AG04450 (cell line): ENCODE measurements at regions not wholly inside any gene's neighbourhood (a gene's known extent, or its start where the extent isn't known, plus 50 kb on each side); places are given as distances from the start of the nearest gene placed in this dataset.

ENCODE experiments used
- CTCF ChIA-PET: fragments of 300-600, 350-600 bp; formaldehyde crosslinking; extraction: SDS; loops from one replicate; lab custom pipeline; 2022; ENCODE audit warnings: antibody characterized with exemption, inconsistent platforms; lab: Charles Lee
- POLR2A ChIA-PET: fragments of 350-600 bp; formaldehyde crosslinking; extraction: SDS; loops from one replicate; lab custom pipeline; 2021; ENCODE audit warnings: antibody characterized with exemption, inconsistent platforms; lab: Yijun Ruan, JAX
- DNase-seq: peaks from one replicate; pipeline ENCODE4 v3.0.0-alpha.2; 2011; ENCODE audit warnings: low read depth, low spot score
- H3K27ac ChIP-seq: one replicate; pipeline ENCODE4 v1.5.1; 2012; ENCODE audit warnings: low read depth, low read length, control low read depth
- H3K27me3 ChIP-seq: one replicate; pipeline ENCODE4 v1.6.0; 2012; ENCODE audit warnings: low read length; ENCODE audit not compliant: control insufficient read depth, insufficient read depth
- H3K4me3 ChIP-seq: 2 replicates; pipeline ENCODE4 v1.5.1; 2011; ENCODE audit warnings: mild to moderate bottlenecking, low read depth, low read length, control low read depth
- H3K9me3 ChIP-seq: 2 replicates; pipeline ENCODE4 v1.5.1; 2012; ENCODE audit warnings: low read length; ENCODE audit not compliant: control insufficient read depth, insufficient read depth
- CTCF ChIP-seq: IDR thresholded peaks from 2 replicates; pipeline ENCODE4 v1.5.1; 2011; ENCODE audit warnings: low read depth, low read length, control low read depth, inconsistent platforms

- ChIA-PET CTCF (no interaction called here), POLR2A (no interaction called here)
- TF ChIP-seq CTCF, result no peak
- H3K27me3 ChIP-seq, result no peaks in the 10 kb centered on the region
- H3K27ac ChIP-seq, result no peak overlapping the region
- no peak for DNase-seq
- H3K9me3 ChIP-seq, result no peaks in the 10 kb centered on the region; the same call in 1 of the 2 replicates
- no peak overlapping the region for H3K4me3 ChIP-seq
Measured at GRCh38 chr3:173241727-173242126, 100.7 kb upstream of the SPATA16 start.

GRCh38 chr3:173238091-173238490, 97.1 kb upstream of the SPATA16 start:
- no peaks in the 10 kb centered on the region; the same call in 1 of the 2 replicates for H3K9me3 ChIP-seq
- no peak overlapping the region for H3K4me3 ChIP-seq
- no peak for DNase-seq
- H3K27me3 ChIP-seq, result no peaks in the 10 kb centered on the region
- no peak overlapping the region for H3K27ac ChIP-seq
- no peak for TF ChIP-seq CTCF
- ChIA-PET CTCF (no interaction called here), POLR2A (no interaction called here)

GRCh38 chr3:173225351-173225750, 84.3 kb upstream of the SPATA16 start:
- ChIA-PET CTCF (no interaction called here), POLR2A (no interaction called here)
- H3K4me3 ChIP-seq, result no peak overlapping the region
- no peak for DNase-seq
- H3K27me3 ChIP-seq, result no peaks in the 10 kb centered on the region
- H3K27ac ChIP-seq, result no peak overlapping the region
- no peak for TF ChIP-seq CTCF
- H3K9me3 ChIP-seq, result no peaks in the 10 kb centered on the region

GRCh38 chr3:173221010-173221409, 80.0 kb upstream of the SPATA16 start:
- ChIA-PET POLR2A (no interaction called here), CTCF (no interaction called here)
- H3K27me3 ChIP-seq, result no peaks in the 10 kb centered on the region
- TF ChIP-seq CTCF, result peak; percentile 34; the same call in 1 of the 2 replicates
- H3K4me3 ChIP-seq, result no peak overlapping the region
- no peak for DNase-seq
- H3K27ac ChIP-seq, result no peak overlapping the region
- no peaks in the 10 kb centered on the region for H3K9me3 ChIP-seq

GRCh38 chr3:173217127-173217526, 76.1 kb upstream of the SPATA16 start:
- no peak for TF ChIP-seq CTCF
- Histone ChIP-seq H3K27ac (no peak overlapping the region), H3K4me3 (no peak overlapping the region), H3K27me3 (no peaks in the 10 kb centered on the region), H3K9me3 (no peaks in the 10 kb centered on the region)
- DNase-seq, result no peak
- ChIA-PET POLR2A (no interaction called here), CTCF (no interaction called here)
